ENCODE measurements at regions not wholly inside any gene's neighbourhood (a gene's known extent, or its start where the extent isn't known, plus 50 kb on each side); places are given as distances from the start of the nearest gene placed in this dataset.

- TF ChIP-seq CTCF (IDR thresholded peaks at IDR 0.05; ENCODE audit: insufficient read depth, low read length) (no peak), POLR2AphosphoS5 (IDR thresholded peaks at IDR 0.05; ENCODE audit: low read depth) (no peak), GABPA (IDR thresholded peaks at IDR 0.05; ENCODE audit: low read depth) (no peak), SPI1 (IDR thresholded peaks at IDR 0.05; ENCODE audit: borderline replicate concordance, low read depth) (no peak)
- TF ChIP-seq, protein P1, sequence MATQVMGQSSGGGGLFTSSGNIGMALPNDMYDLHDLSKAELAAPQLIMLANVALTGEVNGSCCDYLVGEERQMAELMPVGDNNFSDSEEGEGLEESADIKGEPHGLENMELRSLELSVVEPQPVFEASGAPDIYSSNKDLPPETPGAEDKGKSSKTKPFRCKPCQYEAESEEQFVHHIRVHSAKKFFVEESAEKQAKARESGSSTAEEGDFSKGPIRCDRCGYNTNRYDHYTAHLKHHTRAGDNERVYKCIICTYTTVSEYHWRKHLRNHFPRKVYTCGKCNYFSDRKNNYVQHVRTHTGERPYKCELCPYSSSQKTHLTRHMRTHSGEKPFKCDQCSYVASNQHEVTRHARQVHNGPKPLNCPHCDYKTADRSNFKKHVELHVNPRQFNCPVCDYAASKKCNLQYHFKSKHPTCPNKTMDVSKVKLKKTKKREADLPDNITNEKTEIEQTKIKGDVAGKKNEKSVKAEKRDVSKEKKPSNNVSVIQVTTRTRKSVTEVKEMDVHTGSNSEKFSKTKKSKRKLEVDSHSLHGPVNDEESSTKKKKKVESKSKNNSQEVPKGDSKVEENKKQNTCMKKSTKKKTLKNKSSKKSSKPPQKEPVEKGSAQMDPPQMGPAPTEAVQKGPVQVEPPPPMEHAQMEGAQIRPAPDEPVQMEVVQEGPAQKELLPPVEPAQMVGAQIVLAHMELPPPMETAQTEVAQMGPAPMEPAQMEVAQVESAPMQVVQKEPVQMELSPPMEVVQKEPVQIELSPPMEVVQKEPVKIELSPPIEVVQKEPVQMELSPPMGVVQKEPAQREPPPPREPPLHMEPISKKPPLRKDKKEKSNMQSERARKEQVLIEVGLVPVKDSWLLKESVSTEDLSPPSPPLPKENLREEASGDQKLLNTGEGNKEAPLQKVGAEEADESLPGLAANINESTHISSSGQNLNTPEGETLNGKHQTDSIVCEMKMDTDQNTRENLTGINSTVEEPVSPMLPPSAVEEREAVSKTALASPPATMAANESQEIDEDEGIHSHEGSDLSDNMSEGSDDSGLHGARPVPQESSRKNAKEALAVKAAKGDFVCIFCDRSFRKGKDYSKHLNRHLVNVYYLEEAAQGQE (IDR thresholded peaks at IDR 0.05; ENCODE audit: insufficient replicate concordance, low read depth): no peak
Observed at GRCh38 chr21:35619184-35619583, 441.1 kb downstream of the SETD4 start.

Data from HL-60 (cell line).